Heart left ventricle (tissue), 13 donors: ENCODE measurements at regions not wholly inside any gene's neighbourhood (a gene's known extent, or its start where the extent isn't known, plus 50 kb on each side); places are given as distances from the start of the nearest gene placed in this dataset.

Experiments
- CTCF ChIP-seq, 12 donors: fragments of 200-600 bp; sonication (generic) in 4 of 12; IDR thresholded peaks; one replicate each; pipeline versions ENCODE4 v1.5.0 to v1.8.0; 2018 to 2022; ENCODE audit warnings: antibody characterized with exemption in 12 of 12, mild to moderate bottlenecking in 5 of 12
- POLR2A ChIP-seq, 2 donors: fragments of 450-650 bp; IDR thresholded peaks; one replicate each; pipeline ENCODE4 v1.6.1; 2017; ENCODE audit warnings: antibody characterized with exemption in 2 of 2, mild to moderate bottlenecking in 2 of 2, moderate library complexity in 2 of 2
- donor health status: ischemic (EF 13 %, LVEDD 7.1; RV severe dilation, severe dysfunction).
- donor health status: DM: no; HTN: yes; CAD: no.
- donor health status: DM: no; HTN: no; CAD: no.
- donor health status: ischemic (EF 25% LVEDD 6.9; RV normal size, moderate dysfunction).
- donor health status: ischemic (EF 25% LVEDD 5.7; RV mildly dilated, moderate dysfunction).
- donor health status: ischemic (EF 35%, LVEDD 5.7; RV mildly dilated, moderate dysfunction).
- donor health status: nonischemic (EF 11% LVEDD 7.7; RV severe dilation, severe dysfunction).
- donor health status: DM: yes; HTN: yes; CAD: no.
- donor health status: PGD.
- donor health status: ischemic (EF 29% LVEDD 5.4; RV normal size, mild dysfunction).
- donor health status: nonischemic (EF 23%, LVEDD 6.1; RV moderate dilation, normal function).

DNA sequence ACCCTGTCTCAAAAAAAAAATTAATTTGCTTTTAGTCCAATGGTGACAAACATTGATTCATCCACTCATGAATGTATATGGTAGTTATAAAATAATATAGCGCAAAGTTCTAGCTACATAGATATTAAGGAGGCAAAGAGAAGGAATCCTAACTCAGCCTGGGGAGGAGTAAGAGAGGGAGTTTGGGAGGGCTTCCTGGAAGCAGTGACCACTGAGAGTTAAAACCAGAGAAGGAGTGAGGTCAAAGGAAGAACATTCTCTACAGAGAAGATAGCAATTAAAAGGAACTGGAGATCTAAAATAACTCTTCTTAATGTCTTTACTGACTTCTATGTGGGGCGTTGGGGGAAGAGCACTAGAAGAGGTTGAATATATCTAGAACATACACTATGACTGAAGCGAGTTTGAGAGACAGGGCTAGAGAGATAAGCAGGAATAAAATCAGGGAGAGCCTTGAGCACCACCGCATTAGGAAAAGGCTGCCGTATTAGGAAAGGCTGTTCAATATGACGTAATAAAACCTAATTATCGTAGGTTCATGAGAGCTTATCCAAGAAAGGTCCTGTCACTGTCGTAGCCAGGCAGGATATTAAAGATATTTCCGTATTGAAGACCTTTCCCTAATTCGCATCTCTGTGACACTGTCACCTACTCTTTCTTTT, 81.8 kb upstream of the CNKSR3 start:
- TF ChIP-seq CTCF (IDR thresholded peaks at IDR 0.05): no peak
- TF ChIP-seq POLR2A (IDR thresholded peaks at IDR 0.05): no peak
